ENCODE measurements at regions not wholly inside any gene's neighbourhood (a gene's known extent, or its start where the extent isn't known, plus 50 kb on each side); places are given as distances from the start of the nearest gene placed in this dataset.

DNA sequence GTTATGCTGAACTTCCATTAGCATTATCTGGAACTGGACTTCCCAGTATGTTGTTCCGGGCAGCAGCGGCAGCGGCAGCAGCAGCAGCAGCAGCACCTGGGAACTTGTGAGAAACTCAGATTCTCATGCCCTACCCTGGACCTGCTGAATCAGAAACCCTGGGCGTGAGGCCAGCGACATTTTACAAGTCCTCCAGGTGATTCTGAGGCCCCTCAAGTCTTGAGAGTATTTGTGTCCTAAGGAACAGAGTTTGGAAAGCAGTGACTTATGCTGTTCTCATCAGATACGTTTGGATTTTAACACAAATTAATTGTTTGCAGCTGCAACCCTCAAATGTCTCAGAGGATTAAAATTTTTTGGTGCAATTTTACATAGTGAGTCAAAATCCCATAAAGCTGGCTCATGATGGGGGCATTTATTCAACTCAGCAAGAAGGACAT, 157.2 kb upstream of the KAZN start:
- no peak for DNase-seq (ENCODE audit: low spot score)

DNA sequence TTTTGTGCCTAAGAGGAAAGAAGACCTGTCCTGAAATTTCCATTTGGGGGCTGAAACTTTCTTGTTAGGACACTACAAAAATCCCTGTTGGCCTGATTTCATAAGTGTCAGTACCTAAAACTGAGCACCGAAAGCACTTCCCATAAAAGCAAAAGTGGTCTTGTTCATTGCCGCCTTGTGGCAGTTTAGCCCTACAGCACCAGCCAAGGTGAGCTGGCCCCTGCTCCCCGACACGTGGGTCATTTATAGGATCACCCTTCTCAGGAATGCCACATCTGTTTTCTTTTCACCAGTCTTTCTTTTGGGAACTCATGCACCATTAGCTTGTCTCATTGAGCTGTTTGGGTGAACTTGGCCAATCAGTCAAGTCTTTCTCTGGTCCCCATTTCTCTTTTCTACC, 155.8 kb upstream of the KAZN start:
- DNase-seq (ENCODE audit: low spot score) = no peak

DNA sequence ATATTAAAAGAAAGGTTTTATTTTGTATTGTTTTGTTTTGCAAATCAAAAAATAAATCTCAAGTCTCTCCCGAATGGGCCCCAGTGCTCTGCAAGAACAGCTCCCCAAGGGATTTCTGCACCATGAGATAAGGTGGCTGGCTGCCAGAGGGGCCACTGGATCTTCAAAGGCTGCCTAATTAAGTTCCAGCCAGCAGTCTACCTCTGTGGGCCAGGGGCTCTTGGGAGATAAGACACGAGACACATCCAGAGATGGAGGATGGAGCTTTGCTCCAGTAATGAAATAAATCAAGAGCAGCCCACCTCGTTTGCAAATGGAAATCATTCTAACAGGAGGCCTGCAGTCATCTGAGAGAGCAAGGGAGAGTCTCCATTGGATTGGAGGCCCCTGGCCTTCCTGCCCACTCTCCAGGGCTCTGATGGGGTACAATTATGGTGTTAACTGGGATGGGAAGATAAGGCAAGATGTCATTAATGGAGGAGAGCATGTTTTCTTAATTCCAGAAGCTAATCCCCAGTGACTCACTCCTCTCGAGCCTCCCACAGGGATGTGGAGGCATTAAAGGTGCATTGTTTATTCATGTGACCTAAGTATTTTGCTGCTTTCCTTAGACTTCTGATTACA, 155.2 kb upstream of the KAZN start:
- no peak for DNase-seq (ENCODE audit: low spot score)

DNA sequence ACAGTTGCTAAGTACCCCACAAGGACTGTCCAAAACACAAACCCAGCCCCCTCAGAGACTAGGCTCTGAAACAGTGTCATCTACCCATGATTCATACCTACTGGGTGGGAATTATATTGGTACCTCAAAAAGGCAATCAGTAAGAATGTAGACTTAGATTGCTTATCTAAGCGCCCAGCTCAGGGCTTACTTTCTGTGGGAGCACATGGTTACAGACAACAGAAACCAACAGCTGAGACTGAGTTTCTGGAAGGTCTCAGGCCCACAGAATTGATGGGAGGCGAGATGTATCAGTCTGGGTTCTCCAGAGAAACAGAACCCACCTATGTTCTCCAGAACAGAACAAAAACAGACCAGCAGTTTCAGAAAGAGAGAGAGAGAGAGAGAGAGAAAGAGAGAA, 147.3 kb upstream of the KAZN start:
- no peak for DNase-seq (ENCODE audit: low spot score)

DNA sequence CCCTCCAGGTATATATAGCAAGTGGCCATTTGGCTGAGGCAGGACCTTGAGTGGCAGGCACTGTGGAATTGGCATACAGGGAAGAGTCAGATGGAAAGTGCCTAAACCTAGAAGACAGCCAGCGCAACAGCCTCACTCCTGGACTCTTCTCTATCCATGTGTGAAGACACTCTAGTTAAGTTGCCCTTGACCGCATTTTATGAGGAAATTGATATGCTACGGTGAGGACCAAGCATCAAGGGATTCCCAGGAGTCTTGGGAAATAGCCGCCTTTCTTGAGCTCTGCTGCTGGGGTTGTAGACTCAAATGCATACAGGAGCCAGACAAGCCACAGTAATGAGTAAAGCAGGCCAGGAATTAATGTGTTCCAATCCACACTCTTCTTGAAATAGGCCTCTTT, 145.9 kb upstream of the KAZN start:
- no peak for DNase-seq (ENCODE audit: low spot score)

DNA sequence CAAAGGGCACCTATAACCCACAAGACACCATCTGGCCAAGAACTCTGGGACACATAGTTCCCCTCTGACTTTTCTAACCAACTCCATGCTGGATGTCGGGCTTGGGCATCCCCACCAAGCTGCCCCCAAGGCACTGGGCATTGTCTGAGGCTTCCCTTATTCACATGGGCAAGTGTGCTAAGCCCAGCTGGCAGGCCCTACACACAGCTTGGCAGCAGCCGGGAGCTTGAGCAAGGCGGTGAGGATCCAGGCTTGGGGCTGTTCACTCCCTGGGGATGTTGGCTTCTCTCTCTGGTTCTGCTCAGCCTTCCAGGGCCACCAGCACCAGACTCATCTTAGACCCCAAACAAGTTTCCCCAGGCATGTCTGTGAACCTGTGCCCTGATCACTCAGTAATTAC, 138.3 kb upstream of the KAZN start:
- DNase-seq (ENCODE audit: low spot score) = no peak

DNA sequence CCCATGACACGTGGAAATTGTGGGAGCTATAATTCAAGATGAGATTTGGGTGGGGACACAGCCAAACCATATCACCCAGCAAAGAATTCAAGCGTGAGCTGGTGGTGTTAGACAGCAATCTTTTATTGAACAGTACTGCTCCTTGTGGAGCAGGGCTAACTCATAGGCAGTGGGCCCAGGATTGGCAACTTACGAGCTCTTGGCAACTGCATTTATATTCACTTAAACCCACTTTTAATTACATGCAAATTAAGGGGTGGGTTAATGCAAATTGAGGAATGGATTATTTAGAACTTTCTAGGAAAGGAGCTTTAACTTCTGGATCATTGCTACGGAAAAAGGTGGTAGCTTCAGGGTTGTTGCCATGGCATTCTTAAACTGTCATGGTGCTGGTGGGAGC, 135.6 kb upstream of the KAZN start:
- no peak for DNase-seq (ENCODE audit: low spot score)

DNA sequence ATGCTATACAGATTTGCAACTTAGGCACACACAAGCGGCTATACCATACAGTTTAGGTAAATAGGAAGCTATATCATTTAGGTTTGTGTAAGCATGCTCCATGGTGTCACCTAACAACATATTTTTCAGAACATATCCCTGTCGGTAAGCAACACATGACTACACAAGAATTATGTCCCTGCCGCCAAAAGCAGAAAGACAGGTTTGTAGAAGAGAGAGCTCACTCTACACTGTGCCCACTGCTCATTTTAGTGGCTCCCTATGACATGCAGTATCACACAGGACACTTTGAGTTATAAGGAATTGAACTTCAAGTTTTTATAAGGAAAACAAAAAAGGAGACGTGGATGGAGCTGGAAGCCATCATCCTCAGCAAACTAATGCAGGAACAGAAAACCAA, 132.5 kb upstream of the KAZN start:
- no peak for DNase-seq (ENCODE audit: low spot score)

DNA sequence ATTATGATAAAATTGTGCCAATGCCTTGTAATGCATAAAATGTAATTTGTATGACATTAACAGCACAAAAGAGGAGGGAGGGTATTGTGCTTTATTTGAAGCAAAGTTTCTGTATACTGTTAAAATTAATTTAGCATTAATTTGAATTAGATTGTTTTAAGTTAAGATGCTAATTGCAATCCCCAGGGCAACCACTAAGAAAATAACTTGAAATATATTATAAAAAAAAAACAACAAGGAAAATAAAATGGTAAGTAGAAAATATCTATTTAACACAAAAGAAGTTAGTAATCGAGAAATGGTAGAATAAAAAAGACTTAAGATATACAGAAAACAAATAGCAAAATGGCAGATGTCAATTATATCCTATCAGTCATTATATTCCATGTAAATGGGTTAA, 131.4 kb upstream of the KAZN start:
- DNase-seq (ENCODE audit: low spot score) = no peak

DNA sequence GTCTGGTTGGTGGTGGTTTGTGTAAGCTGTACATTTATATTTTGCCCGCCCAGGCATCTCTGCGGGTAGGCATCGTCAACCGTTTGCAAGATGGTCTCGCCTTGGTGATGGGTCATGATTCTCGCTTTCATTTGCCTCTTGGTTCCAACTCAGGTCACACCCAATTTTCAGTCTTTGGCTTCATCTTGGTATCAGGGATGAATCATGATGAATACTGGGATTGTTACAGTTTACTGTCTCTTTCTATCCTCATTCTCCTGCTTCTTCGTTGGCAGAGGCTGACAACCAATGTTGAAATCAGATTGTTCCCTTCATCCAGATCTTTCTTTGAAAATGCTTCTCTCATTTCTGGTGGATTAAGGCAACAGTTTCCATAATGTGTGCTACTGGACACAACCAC, 129.7 kb upstream of the KAZN start:
- DNase-seq (ENCODE audit: low spot score) = no peak

DNA sequence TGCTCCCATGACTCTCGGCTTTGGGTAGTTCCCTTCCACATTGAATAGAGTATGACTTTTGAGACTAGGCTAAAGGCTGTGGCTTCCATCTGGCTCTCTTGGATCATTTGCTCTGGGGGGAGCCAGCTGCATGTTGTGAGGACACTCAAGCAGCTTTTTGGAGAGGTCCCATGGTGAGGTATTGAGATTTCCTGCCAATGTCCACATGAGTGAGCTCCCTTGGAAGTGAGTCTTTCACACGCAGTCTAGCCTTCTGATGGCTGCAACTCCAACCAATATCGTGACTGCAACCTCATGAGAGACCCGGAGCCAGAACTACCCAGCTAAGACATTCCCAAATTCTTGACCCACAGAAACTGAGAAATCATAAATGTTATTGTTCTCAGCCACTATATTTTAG, 127.7 kb upstream of the KAZN start:
- no peak for DNase-seq (ENCODE audit: low spot score)

DNA sequence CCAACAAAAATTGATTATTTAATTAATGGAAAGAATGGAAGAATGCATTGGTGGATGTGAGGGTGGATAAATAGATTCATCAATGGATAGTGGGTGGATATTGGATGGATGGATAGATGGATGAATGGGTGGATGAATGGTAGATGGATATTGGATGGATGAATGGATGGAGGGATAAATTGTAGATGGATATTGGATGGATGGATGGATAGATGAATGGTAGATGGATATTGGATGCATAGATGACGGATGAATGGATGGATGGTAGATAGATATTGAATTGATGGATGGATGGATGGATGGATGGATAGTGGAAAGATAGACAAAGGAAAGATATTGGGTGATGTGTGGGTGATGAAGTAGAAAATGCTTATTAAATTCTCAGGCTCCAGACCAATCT, 123.6 kb upstream of the KAZN start:
- DNase-seq (ENCODE audit: low spot score) = no peak

DNA sequence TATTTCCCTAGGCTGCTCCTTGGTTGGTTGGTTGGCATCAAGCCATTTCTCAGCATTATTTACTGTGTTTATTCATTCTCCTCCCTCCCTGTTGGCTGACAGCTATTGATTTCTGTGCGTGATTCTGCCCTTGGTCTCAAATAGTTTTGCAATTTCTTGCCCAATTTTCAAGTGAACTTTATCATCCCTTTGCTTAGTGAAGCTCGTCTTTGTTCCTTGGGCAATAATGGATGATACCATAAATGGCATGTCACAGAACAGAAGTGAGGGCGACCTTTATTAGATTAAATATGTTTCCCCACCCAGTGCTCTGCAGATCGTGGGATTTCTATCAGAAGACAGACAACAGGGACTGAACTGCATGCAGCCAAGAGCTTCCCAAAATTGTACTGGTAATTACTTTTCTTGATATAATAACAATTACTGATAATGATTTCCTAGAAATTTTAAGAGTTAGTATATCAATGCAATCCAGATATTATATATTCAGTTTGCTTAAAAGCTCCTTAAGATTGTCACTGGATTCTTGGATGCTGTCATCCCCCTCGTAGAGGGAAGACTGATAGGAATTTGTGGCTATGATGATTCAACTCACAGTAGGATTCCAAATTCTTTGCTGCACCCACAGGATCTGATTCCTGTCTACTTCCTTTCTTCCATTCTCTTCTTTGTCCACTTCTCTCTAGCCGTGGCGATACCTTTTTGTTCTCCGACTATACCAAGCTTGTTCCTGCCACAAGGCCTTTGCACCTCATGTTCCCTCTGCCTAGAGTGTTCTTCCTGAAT, 122.1 kb upstream of the KAZN start:
- no peak for DNase-seq (ENCODE audit: low spot score)

DNA sequence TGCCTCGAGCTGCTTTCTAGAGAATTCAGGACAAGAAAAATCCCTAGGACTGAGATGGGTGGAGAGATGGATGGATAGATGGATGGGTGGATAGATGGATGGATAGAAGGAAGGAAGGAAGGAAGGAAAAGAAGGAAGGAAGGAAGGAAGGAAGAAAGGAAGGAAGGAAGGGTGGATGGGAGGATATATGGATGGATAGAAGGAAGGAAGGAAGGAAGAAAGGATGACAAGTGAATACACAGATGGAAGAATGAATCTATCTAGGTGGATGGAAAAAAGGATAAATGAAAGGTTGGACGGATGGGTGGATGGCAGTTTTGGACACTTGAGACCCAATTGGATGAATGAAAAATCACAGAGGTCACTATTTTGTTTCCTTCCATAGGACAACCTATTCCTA, 120.4 kb upstream of the KAZN start:
- no peak for DNase-seq (ENCODE audit: low spot score)

DNA sequence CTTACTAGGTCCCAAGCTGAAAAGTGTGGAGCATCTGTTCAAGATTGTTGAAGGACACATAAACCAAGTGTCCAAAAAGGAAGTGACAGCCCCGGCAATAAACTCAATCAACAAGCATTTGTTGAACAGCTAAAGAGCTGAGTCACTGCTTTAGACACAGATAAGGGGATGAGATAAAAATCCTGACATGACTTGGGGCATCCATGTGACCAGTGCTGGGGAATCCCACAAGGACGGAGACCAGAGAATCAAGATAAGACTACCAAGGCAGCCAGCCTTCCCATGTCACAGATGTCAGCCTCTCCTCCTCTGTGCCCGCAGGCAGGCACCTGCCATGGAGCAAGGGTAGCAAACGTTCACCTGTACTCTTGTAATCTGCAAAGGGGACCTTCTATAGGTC, 118.6 kb upstream of the KAZN start:
- DNase-seq (ENCODE audit: low spot score) = no peak

DNA sequence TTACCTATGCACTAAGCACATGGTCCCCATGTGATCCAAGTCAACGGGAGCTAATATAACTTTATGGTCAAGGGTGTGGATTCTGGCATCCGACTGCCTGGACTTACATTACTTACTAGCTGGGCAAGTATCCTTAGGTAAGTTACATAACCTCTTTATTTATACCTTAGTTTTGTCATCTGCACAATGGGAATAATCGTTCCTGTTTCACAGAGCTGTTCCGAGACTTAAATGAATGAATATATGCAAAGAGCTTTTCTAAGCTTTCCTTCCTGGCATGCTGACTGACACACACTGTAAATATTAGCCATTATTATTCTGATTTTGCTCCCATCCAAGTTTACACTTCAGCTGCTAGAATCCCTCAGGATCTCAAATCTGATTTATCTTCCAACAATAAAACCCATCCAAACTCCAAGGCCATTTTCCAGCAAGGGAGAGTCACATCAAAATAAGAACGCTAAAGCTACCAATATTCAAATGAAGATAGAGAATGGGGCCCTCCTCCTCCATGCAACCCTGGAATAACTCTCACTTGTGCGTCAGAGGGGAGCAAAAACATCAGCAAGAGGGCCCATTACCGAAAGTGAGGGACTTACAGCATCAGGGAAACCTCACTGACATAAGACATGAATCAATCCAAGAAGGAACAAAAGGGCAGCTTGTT, 115.6 kb upstream of the KAZN start:
- DNase-seq (ENCODE audit: low spot score) = no peak

DNA sequence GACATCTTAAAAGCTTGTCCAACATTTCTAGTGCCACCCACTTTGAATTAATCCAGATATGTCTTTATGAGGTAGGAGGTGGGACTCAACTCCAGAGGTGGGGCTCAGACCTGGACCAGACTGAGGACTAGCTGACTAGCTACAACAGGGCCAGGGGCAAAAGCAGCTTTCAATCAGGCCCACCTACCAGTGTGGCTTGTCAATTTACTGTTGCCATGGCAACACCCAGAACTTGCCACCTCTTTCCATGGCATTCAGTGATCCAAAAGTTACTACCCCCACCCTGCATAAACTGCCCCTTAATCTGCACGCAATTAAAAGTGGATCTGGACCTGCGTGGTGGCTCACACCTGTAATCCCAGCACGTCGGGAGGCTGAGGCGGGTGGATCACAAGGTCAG, 113.2 kb upstream of the KAZN start:
- DNase-seq (ENCODE audit: low spot score) = no peak

DNA sequence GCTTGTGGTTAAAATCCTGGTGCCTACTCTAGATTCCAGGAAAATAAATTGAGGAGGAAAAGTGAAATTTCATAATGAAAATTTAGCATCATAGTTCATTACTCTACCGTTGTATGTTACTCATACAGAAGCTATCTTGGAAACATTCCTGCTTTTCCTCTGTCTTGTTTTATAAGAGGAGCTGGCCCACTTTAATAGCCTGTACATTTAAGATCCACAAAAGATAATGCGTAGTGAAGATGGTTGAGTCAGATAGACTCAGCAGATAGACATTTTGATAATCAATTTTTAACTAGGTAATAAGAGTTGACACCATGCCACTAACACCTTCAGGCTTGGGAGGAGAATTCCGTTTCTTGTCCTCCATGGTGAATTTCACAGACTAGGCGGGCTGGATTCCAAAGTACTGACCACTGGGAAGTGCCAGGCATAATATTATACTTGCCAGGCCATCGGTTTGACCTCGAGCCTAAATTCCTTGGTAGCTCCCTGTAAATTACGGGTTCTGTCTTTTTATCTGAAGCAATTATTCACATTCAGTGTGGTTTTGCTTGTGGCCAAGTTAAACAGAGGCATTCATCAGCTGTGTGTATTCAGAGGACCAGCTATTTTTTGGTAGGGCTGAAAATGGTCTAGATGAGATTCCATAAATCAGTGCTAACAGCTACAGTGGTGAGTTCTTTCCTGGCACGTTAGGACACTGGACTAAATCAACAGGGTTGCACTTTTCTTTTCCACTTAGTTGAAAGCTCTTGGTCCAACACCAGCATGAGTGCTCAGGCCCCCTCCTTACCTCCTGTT, 111.9 kb upstream of the KAZN start:
- peak; percentile 50 for DNase-seq (ENCODE audit: low spot score)

DNA sequence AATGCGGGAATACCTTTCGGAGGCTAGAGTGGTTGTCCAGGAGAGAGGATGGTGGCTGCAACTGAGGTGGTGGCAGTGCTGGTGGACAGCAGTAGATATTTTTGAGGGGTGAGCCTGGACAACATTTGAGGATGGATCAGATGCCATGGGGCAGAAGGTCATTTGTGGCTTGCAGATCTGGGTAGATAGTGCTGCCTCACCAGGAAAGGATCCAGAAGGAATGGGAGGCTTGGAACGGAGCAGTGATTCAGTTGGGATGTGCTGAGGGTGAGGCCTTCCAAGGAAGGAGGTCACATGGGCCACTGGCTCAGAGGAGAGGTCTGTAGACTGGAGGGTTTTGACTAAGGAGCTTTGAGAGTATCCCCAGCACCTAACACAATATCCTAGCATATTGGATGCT, 110.8 kb upstream of the KAZN start:
- no peak for DNase-seq (ENCODE audit: low spot score)

DNA sequence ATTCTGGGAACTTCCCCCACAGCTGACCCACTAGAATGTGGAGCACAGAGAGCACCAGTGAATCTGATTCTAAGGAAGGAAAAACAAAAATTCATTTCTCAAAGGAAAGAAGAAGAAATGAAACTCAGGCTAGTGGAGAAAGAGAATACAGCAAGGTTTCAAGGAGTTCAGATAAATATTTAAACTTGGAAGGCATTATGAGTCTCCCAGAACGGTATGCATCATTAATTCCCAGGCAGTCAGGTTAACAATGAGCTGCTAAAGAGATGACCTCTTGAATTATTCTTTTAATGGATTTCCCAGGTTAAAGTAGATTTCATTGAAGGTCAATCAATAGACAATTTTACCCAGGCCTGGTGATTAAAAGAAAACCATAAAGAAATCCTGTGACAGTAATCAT, 103.6 kb upstream of the KAZN start:
- no peak for DNase-seq (ENCODE audit: low spot score)

DNA sequence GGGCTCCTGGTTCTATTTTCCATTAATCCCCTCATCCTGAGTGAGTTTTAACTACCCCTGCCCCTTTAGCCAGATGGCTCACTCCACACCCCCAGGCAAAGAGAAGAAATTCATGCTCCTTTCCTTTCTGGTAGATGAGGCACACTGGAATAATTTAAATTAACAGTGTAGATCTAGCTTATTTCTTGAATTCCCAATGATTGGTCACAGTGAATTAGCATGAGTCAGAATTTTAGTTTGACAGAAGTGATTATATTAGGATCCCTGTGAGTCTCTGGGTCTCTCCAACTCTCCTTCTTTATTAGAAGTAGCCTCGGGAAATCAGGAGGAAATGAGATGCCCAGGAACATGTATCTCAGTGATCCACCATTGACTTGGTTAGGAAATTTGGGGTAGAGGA, 103.1 kb upstream of the KAZN start:
- no peak for DNase-seq (ENCODE audit: low spot score)

DNA sequence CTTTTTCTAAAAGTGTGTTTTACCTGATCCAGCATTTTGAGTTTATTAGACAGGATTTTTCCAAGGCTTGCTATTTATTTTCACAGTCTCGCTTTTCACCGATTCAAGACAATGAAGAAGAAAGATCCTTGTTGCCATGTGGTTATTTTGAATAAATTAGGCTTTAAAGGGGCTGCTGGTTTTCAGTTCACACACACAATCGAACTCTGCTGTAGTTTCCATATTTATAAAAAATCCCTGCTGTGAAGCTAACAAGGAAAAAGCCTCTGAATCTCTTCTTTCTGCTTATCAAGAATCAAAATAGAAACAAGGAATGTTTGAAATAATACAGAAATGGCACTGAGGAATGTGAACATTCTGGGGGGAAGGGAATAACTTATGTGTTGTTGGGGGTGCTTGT, 102.5 kb upstream of the KAZN start:
- no peak for DNase-seq (ENCODE audit: low spot score)

DNA sequence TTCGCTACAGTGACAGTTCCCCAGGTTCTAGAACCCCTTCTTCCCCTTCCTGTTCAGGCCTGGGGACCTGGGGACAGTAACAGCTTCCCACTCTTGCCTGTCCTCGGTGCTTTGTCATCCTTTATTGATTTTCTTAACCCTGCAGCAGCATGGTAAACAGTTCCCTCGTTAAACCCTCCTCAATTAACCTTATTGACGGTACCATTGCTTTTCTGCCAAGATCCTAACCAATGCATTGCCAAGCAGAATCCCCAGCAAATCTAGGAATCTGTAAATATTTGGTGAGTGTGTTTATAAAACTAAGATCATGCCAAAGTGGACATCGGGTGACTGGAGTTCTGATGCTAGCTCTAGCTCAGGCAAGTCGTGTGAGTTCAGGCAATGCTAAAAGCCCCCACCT, 99.6 kb upstream of the KAZN start:
- no peak for DNase-seq (ENCODE audit: low spot score)

Data from ureter (tissue), 1 donor.